Loucy (cell line): ENCODE measurements at regions not wholly inside any gene's neighbourhood (a gene's known extent, or its start where the extent isn't known, plus 50 kb on each side); places are given as distances from the start of the nearest gene placed in this dataset.

Experiments used
- CTCF ChIP-seq: fragments of 200-600 bp; sonication (generic); conservative IDR thresholded peaks from 2 replicates; pipeline ENCODE4 v1.5.1; 2014; ENCODE audit warnings: mild to moderate bottlenecking, antibody characterized with exemption, low read length
- EZH2phosphoT487 ChIP-seq: fragments of 200-600 bp; IDR thresholded peaks from 2 replicates; pipeline ENCODE4 v1.6.1; 2018; ENCODE audit warnings: antibody characterized with exemption, mild to moderate bottlenecking, moderate library complexity, borderline replicate concordance

- no peak for TF ChIP-seq CTCF
- no peak for TF ChIP-seq EZH2phosphoT487
Observed at GRCh38 chr4:126898815-126899214, 733.9 kb upstream of the INTU start.
